HepG2 (cell line): ENCODE measurements at regions not wholly inside any gene's neighbourhood (a gene's known extent, or its start where the extent isn't known, plus 50 kb on each side); places are given as distances from the start of the nearest gene placed in this dataset.

Experiments used
- ATAC-seq: fragments of 200-7000 bp; cut with Tn5 transposase; 3 replicates; pipeline ENCODE4 v1.9.1; 2020; ENCODE audit warnings: mild to moderate bottlenecking, moderate library complexity
- BruUV-seq: library from RNA; stranded (reverse); fragments of 400-500 nt; replicated peaks from 2 replicates; lab custom pipeline; 2021; lab: Mats Ljungman, UMichigan
- CTCF ChIA-PET: fragments of 300-600 bp; formaldehyde crosslinking; extraction: SDS; loops from one replicate; lab custom pipeline; 2021; ENCODE audit warnings: low total read pairs, inconsistent platforms, low intra/inter-chr PET ratio; lab: Yijun Ruan, JAX
- POLR2A ChIA-PET: fragments of 350-600 bp; sonication (Branson Sonifier 250); formaldehyde crosslinking; loops from one replicate; lab custom pipeline; 2020; ENCODE audit warnings: antibody characterized with exemption, inconsistent platforms; lab: Yijun Ruan, JAX
- DNase-seq: peaks from one replicate; pipeline ENCODE4 v3.0.0-alpha.2; 2015; ENCODE audit warnings: low spot score
- FAIRE-seq: peaks from 3 replicates; lab custom pipeline; 2011; peaks lifted over from hg19 to GRCh38; lab: Jason Lieb, UNC
- H2AFZ ChIP-seq: one replicate; pipeline ENCODE4 v1.6.1; 2011; ENCODE audit warnings: low read length, inconsistent platforms
- H3K27ac ChIP-seq: fragments of 300-600 bp; 3 replicates; pipeline ENCODE4 v1.8.0; 2011; ENCODE audit warnings: mixed run types, mild to moderate bottlenecking, mixed read lengths, low read length, inconsistent platforms; ENCODE audit not compliant: insufficient read depth; ENCODE audit errors: extremely low read length
- H3K27me3 ChIP-seq, 2 experiments: fragments of 200-600 bp in 1 of 2; 2 replicates in 1 of 2; 3 replicates in 1 of 2; pipeline versions ENCODE4 v1.6.0 to v1.8.0; 2011; ENCODE audit warnings: low read length in 2 of 2, mild to moderate bottlenecking in 2 of 2, moderate library complexity in 2 of 2, inconsistent platforms in 1 of 2; ENCODE audit not compliant: insufficient read depth in 2 of 2, control insufficient read depth in 1 of 2
- H3K36me3 ChIP-seq, 2 experiments: fragments of 200-600 bp in 1 of 2; replicated peaks in 1 of 2; 2 replicates in 1 of 2; 3 replicates in 1 of 2; pipeline versions ENCODE4 v1.5.1 to v1.8.0; 2011; ENCODE audit warnings: low read length in 2 of 2, inconsistent platforms in 1 of 2; ENCODE audit not compliant: insufficient read depth in 2 of 2, control insufficient read depth in 1 of 2
- H3K4me1 ChIP-seq: 2 replicates; pipeline ENCODE4 v1.5.1; 2012; ENCODE audit warnings: low read length, inconsistent platforms; ENCODE audit not compliant: insufficient read depth
- H3K4me2 ChIP-seq: 2 replicates; pipeline ENCODE4 v1.6.0; 2011; ENCODE audit warnings: low read depth, low read length, inconsistent platforms
- H3K4me3 ChIP-seq, 3 experiments: fragments of 200-600 bp in 1 of 3; sonication (generic), shearing (Covaris generic) in 1 of 3; replicated peaks in 1 of 3; 2 replicates each; pipeline ENCODE4 v1.5.1; 2011 to 2016; ENCODE audit warnings: low read length in 3 of 3, inconsistent platforms in 2 of 3, low read depth in 2 of 3, mild to moderate bottlenecking in 2 of 3, control low read depth in 1 of 3, mixed read lengths in 1 of 3; ENCODE audit not compliant: insufficient read depth in 1 of 3
- H3K79me2 ChIP-seq: one replicate; pipeline ENCODE4 v1.6.1; 2011; ENCODE audit warnings: low read length, inconsistent platforms; ENCODE audit not compliant: insufficient read depth
- H3K9ac ChIP-seq: 2 replicates; pipeline ENCODE4 v1.6.0; 2011; ENCODE audit warnings: mild to moderate bottlenecking, low read depth, low read length, inconsistent platforms; ENCODE audit not compliant: insufficient read depth
- H3K9me3 ChIP-seq: 2 replicates; pipeline ENCODE4 v1.5.1; 2012; ENCODE audit warnings: mild to moderate bottlenecking, low read length
- H4K20me1 ChIP-seq: 2 replicates; pipeline ENCODE4 v1.6.0; 2011; ENCODE audit warnings: inconsistent platforms, mild to moderate bottlenecking, low read length, moderate library complexity; ENCODE audit not compliant: insufficient read depth
- BORCS8-MEF2B ChIP-seq: sonication (generic); formaldehyde crosslinking; IDR thresholded peaks from 2 replicates; pipeline ENCODE4 v1.8.0; 2022; ENCODE audit warnings: mild to moderate bottlenecking, missing genetic modification reagents
- CAMTA2 ChIP-seq: sonication (generic); formaldehyde crosslinking; IDR thresholded peaks from 2 replicates; pipeline ENCODE4 v1.4.0; 2020; ENCODE audit warnings: mild to moderate bottlenecking, missing genetic modification reagents, borderline replicate concordance
- CENPT ChIP-seq: sonication (generic); formaldehyde crosslinking; IDR thresholded peaks from 2 replicates; pipeline ENCODE4 v1.8.0; 2022; ENCODE audit warnings: low read depth, mild to moderate bottlenecking, moderate library complexity, missing genetic modification reagents
- FLYWCH1 ChIP-seq: sonication (generic); formaldehyde crosslinking; IDR thresholded peaks from 2 replicates; pipeline ENCODE4 v1.8.1; 2023; ENCODE audit warnings: mild to moderate bottlenecking, missing genetic modification reagents
- NRL ChIP-seq: sonication (generic); formaldehyde crosslinking; IDR thresholded peaks from 2 replicates; pipeline ENCODE4 v1.5.0; 2020; ENCODE audit warnings: missing genetic modification reagents, mild to moderate bottlenecking, moderate library complexity, borderline replicate concordance
- RFX5 ChIP-seq: IDR thresholded peaks from 2 replicates; pipeline ENCODE4 v1.6.1; 2011; ENCODE audit warnings: low read depth, low read length, improper control_type of control experiment
- RFXANK ChIP-seq: IDR thresholded peaks from 2 replicates; pipeline ENCODE4 v1.6.1; 2016
- RORA ChIP-seq: sonication (generic); formaldehyde crosslinking; IDR thresholded peaks from 2 replicates; pipeline ENCODE4 v1.5.0; 2020; ENCODE audit warnings: mild to moderate bottlenecking, missing genetic modification reagents, moderate library complexity
- RXRA ChIP-seq: sonication (generic); formaldehyde crosslinking; IDR thresholded peaks from 2 replicates; pipeline ENCODE4 v1.5.1; 2020; ENCODE audit warnings: missing genetic modification reagents
- TEAD3 ChIP-seq: optimal IDR thresholded peaks from 2 replicates; pipeline ENCODE3; 2016; ENCODE audit warnings: borderline replicate concordance
- TSC22D2 ChIP-seq: sonication (generic); formaldehyde crosslinking; IDR thresholded peaks from 2 replicates; pipeline ENCODE4 v1.5.1; 2020; ENCODE audit warnings: missing genetic modification reagents, mild to moderate bottlenecking, borderline replicate concordance
- UBTF ChIP-seq: sonication (generic); formaldehyde crosslinking; IDR thresholded peaks from 2 replicates; pipeline ENCODE4 v1.4.0; 2020; ENCODE audit warnings: mild to moderate bottlenecking, missing genetic modification reagents
- ZNF121 ChIP-seq: sonication (generic); formaldehyde crosslinking; IDR thresholded peaks from 2 replicates; pipeline ENCODE4 v1.5.0; 2020; ENCODE audit warnings: mild to moderate bottlenecking, missing genetic modification reagents
- ZNF292 ChIP-seq: sonication (generic); formaldehyde crosslinking; IDR thresholded peaks from 2 replicates; pipeline ENCODE4 v1.8.1; 2022; ENCODE audit warnings: mild to moderate bottlenecking, low read depth, missing genetic modification reagents, borderline replicate concordance
- ZNF333 ChIP-seq: sonication (generic); formaldehyde crosslinking; IDR thresholded peaks from 2 replicates; pipeline ENCODE4 v1.4.0; 2020; ENCODE audit warnings: mild to moderate bottlenecking, missing genetic modification reagents, borderline replicate concordance
- ZNF652 ChIP-seq: IDR thresholded peaks from 2 replicates; pipeline ENCODE4 v1.6.1; 2016; ENCODE audit warnings: low read depth, borderline replicate concordance
- ZNF709 ChIP-seq: sonication (generic); formaldehyde crosslinking; IDR thresholded peaks from 2 replicates; pipeline ENCODE4 v1.5.0; 2020; ENCODE audit warnings: mild to moderate bottlenecking, missing genetic modification reagents
- WGBS: methylation state at CpG from one replicate; pipeline ENCODE4 v1.1.6; 2017; ENCODE audit warnings: low lambda C conversion rate; 5-methylcytosine and 5-hydroxymethylcytosine counted together
- in situ Hi-C: cut with HindIII; loops from 2 replicates; pipeline ENCODE4 v1.10.0; 2017; ENCODE audit warnings: low pct_unique_long_range_greater_than_20kb; ENCODE audit not compliant: extremely low pct_ligation_motif_present
- intact Hi-C: fragments of 100-400 bp; cut with micrococcal nuclease; formaldehyde crosslinking; loops from one replicate; pipeline ENCODE4 v1.10.0; 2022; ENCODE audit not compliant: unreplicated experiment
- TF ChIP-seq, protein P1 (sequence below): IDR thresholded peaks from 2 replicates; pipeline ENCODE4 v1.6.1; 2016; ENCODE audit warnings: mild to moderate bottlenecking
- TF ChIP-seq, protein P2 (sequence below): sonication (generic); formaldehyde crosslinking; IDR thresholded peaks from 2 replicates; pipeline ENCODE4 v1.5.1; 2020; ENCODE audit warnings: missing genetic modification reagents, mild to moderate bottlenecking, borderline replicate concordance
- TF ChIP-seq, protein P3 (sequence below): sonication (generic); formaldehyde crosslinking; IDR thresholded peaks from 2 replicates; pipeline ENCODE4 v1.5.1; 2020; ENCODE audit warnings: missing genetic modification reagents, mild to moderate bottlenecking, borderline replicate concordance

GRCh38 chr1:222047366-222047765, 305.5 kb upstream of the DUSP10 start:
- H3K27me3 ChIP-seq, result 0 out of 5 replicates have a peak, but pooled peaks cover 0 to 5% of the 10 kb centered on the region in 2 experiments
- DNase-seq (no peak), ATAC-seq (no peak), FAIRE-seq (no peak)
- ChIA-PET POLR2A (no interaction called here), CTCF (no interaction called here)
- 14% methylated on average over 3 of the region's 3 CpGs for WGBS
- no peaks in the 10 kb centered on the region for H3K9me3 ChIP-seq
- H4K20me1 ChIP-seq, result no peaks in the 10 kb centered on the region
- intact Hi-C loops (no loop called here), in situ Hi-C loops (no loop called here)
- no peaks in the 10 kb centered on the region for H3K79me2 ChIP-seq
- no peak overlapping the region for H3K4me2 ChIP-seq
- no peak overlapping the region for H3K27ac ChIP-seq
- no peaks in the 10 kb centered on the region for H3K36me3 ChIP-seq
- no peak overlapping the region for H3K9ac ChIP-seq
- no peak overlapping the region for H2AFZ ChIP-seq
- TF ChIP-seq RORA (CRISPR knock-in tag) (no peak), ZNF652 (CRISPR knock-in tag) (no peak), BORCS8-MEF2B (CRISPR knock-in tag) (no peak), RFX5 (no peak), UBTF (CRISPR knock-in tag) (no peak), ZNF121 (CRISPR knock-in tag) (no peak), TEAD3 (CRISPR knock-in tag) (no peak), CENPT (CRISPR knock-in tag) (no peak), TSC22D2 (no peak), NRL (CRISPR knock-in tag) (no peak), ZNF709 (CRISPR knock-in tag) (no peak), FLYWCH1 (CRISPR knock-in tag) (no peak), ZNF333 (CRISPR knock-in tag) (no peak), RXRA (CRISPR knock-in tag) (no peak), CAMTA2 (CRISPR knock-in tag) (no peak), RFXANK (CRISPR knock-in tag) (no peak), ZNF292 (CRISPR knock-in tag) (no peak)
- TF ChIP-seq, protein P1, sequence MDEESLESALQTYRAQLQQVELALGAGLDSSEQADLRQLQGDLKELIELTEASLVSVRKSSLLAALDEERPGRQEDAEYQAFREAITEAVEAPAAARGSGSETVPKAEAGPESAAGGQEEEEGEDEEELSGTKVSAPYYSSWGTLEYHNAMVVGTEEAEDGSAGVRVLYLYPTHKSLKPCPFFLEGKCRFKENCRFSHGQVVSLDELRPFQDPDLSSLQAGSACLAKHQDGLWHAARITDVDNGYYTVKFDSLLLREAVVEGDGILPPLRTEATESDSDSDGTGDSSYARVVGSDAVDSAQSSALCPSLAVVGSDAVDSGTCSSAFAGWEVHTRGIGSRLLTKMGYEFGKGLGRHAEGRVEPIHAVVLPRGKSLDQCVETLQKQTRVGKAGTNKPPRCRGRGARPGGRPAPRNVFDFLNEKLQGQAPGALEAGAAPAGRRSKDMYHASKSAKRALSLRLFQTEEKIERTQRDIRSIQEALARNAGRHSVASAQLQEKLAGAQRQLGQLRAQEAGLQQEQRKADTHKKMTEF (CRISPR knock-in tag), result no peak
- TF ChIP-seq, protein P2, sequence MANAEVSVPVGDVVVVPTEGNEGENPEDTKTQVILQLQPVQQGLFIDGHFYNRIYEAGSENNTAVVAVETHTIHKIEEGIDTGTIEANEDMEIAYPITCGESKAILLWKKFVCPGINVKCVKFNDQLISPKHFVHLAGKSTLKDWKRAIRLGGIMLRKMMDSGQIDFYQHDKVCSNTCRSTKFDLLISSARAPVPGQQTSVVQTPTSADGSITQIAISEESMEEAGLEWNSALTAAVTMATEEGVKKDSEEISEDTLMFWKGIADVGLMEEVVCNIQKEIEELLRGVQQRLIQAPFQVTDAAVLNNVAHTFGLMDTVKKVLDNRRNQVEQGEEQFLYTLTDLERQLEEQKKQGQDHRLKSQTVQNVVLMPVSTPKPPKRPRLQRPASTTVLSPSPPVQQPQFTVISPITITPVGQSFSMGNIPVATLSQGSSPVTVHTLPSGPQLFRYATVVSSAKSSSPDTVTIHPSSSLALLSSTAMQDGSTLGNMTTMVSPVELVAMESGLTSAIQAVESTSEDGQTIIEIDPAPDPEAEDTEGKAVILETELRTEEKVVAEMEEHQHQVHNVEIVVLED (CRISPR knock-in tag), result no peak
- TF ChIP-seq, protein P3, sequence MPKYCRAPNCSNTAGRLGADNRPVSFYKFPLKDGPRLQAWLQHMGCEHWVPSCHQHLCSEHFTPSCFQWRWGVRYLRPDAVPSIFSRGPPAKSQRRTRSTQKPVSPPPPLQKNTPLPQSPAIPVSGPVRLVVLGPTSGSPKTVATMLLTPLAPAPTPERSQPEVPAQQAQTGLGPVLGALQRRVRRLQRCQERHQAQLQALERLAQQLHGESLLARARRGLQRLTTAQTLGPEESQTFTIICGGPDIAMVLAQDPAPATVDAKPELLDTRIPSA (CRISPR knock-in tag), result no peak
- no TSS peak for BruUV-seq
- no peak overlapping the region for H3K4me3 ChIP-seq
- no peaks in the 10 kb centered on the region for H3K4me1 ChIP-seq
